ENCODE measurements at regions not wholly inside any gene's neighbourhood (a gene's known extent, or its start where the extent isn't known, plus 50 kb on each side); places are given as distances from the start of the nearest gene placed in this dataset.

- peak; percentile 48 for TF ChIP-seq CTCF (IDR thresholded peaks at IDR 0.05; ENCODE audit: insufficient read depth, low read depth, low read length)
- no peak for TF ChIP-seq EZH2 (IDR thresholded peaks at IDR 0.05; ENCODE audit: insufficient read depth, low read length)
Observed at GRCh38 chr6:150685860-150686259, 86.2 kb downstream of the PLEKHG1 start.
